Karpas-422 (cell line): ENCODE measurements at regions not wholly inside any gene's neighbourhood (a gene's known extent, or its start where the extent isn't known, plus 50 kb on each side); places are given as distances from the start of the nearest gene placed in this dataset.
"Not testable (repeated sequence)": the region's sequence is repeated elsewhere in the genome, so short reads cannot be mapped to it uniquely, and the experiment has no call there.

ENCODE experiments used
- DNase-seq: peaks from one replicate; pipeline ENCODE4 v3.0.0-alpha.2; 2015
- H2AFZ ChIP-seq: fragments of 200-600 bp; sonication (generic); 2 replicates; pipeline ENCODE4 v1.6.1; 2014; ENCODE audit warnings: antibody characterized with exemption, low read length, mixed read lengths
- H3K27ac ChIP-seq: fragments of 200-600 bp; sonication (generic); 2 replicates; pipeline ENCODE4 v1.5.1; 2014; ENCODE audit warnings: mild to moderate bottlenecking, low read length, moderate library complexity
- H3K27me3 ChIP-seq: fragments of 200-600 bp; sonication (generic); 2 replicates; pipeline ENCODE4 v1.6.1; 2014; ENCODE audit warnings: low read length, mixed read lengths
- H3K36me3 ChIP-seq: fragments of 200-600 bp; sonication (generic); 2 replicates; pipeline ENCODE4 v1.6.1; 2014; ENCODE audit warnings: low read length, mixed read lengths; ENCODE audit not compliant: insufficient read depth
- H3K4me1 ChIP-seq: fragments of 200-600 bp; sonication (generic); 2 replicates; pipeline ENCODE4 v1.6.1; 2014; ENCODE audit warnings: mild to moderate bottlenecking, low read length, mixed read lengths
- H3K4me2 ChIP-seq: fragments of 200-600 bp; sonication (generic); 2 replicates; pipeline ENCODE4 v1.6.1; 2014; ENCODE audit warnings: low read length, low read depth, mild to moderate bottlenecking; ENCODE audit not compliant: poor library complexity, severe bottlenecking
- H3K4me3 ChIP-seq: fragments of 200-600 bp; sonication (generic); 2 replicates; pipeline ENCODE4 v1.5.1; 2014; ENCODE audit warnings: mild to moderate bottlenecking, antibody characterized with exemption, low read length, mixed read lengths
- H3K79me2 ChIP-seq: fragments of 200-600 bp; sonication (generic); 2 replicates; pipeline ENCODE4 v1.6.1; 2014; ENCODE audit warnings: mild to moderate bottlenecking, low read length, mixed read lengths
- H3K9ac ChIP-seq: fragments of 200-600 bp; sonication (generic); 2 replicates; pipeline ENCODE4 v1.6.0; 2014; ENCODE audit warnings: low read length
- H3K9me2 ChIP-seq: fragments of 200-600 bp; sonication (generic), shearing (Covaris generic); replicated peaks from 2 replicates; pipeline ENCODE4 v1.6.0; 2014; ENCODE audit warnings: mild to moderate bottlenecking, low read length, moderate library complexity; ENCODE audit not compliant: insufficient read depth
- H3K9me3 ChIP-seq: fragments of 300-700, 200-600 bp; sonication (generic); 2 replicates; pipeline ENCODE4 v1.6.1; 2014; ENCODE audit warnings: low read length, mixed read lengths
- H4K20me1 ChIP-seq: fragments of 200-600 bp; sonication (generic); 2 replicates; pipeline ENCODE4 v1.6.1; 2014; ENCODE audit warnings: mild to moderate bottlenecking, antibody characterized with exemption, low read length, low read depth; ENCODE audit not compliant: insufficient read depth

DNA sequence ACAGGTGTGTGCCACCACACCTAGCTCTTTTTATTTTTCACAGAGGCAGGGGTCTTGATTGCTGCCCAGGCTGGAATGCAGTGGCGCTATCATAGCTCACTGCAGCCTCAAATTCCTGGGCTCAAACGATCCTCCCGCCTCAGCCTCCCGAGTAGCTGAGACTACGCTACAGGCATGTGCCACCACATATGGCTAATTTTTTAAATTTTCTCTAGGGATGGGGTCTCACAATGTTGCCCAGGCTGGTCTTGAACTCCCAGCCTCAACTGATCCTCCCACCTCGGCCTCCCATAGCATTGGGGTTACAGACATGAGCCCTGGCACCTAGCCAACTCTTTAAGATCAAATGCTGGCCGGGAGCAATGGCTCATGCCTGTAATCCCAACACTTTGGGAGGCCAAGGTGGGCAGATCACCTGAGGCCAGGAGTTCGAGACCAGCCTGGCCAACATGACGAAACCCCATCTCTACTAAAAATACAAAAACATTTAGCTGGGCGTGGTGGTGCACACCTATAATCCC, 50.6 kb upstream of the MYL10 start:
- H2AFZ ChIP-seq, H3K4me1 ChIP-seq, H3K36me3 ChIP-seq, H3K4me3 ChIP-seq, H3K27me3 ChIP-seq, H3K79me2 ChIP-seq, H3K9ac ChIP-seq, H3K9me3 ChIP-seq, DNase-seq, H3K4me2 ChIP-seq, H3K27ac ChIP-seq, H3K9me2 ChIP-seq, H4K20me1 ChIP-seq: not testable (repeated sequence)

DNA sequence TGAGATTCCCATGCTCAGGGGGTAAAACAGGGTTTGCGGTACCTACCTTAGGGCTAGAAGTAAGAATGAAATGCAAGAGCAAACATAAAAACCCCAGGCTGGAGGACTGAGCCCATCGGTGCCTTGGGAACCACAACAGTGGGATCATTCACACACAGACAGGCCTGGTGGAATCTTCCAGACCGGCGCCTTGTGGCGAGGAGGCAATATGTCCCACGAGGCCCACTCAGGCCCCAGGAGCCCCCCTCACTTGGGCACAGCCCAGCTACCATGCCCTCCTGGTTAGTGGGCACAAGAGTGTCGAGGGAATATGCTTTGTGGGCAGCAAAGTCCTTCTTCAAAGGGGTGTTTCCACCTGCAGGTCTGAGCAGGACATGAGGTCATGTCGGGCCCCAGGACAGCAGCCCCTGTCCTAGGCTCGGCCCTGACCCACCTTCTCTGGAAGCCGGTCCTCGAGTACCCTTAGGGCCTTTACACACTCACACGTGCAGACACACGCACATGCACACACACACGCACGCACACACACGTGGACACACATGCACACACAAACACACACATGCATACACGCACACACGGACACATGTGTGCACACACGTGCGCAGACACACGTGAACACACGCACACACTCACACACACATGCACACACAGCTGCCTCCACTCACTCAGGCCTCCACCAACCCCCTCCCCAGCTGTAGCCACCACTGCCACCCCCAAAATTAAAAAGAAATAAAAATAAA, 51.5 kb upstream of the MYL10 start:
- no peaks in the 10 kb centered on the region for H3K79me2 ChIP-seq
- no peak overlapping the region for H3K4me2 ChIP-seq
- no peak for DNase-seq
- H3K9me3 ChIP-seq: no peaks in the 10 kb centered on the region
- no peaks in the 10 kb centered on the region for H3K36me3 ChIP-seq
- no peak overlapping the region for H3K27ac ChIP-seq
- no peak overlapping the region for H3K9ac ChIP-seq
- H3K9me2 ChIP-seq: no peaks in the 10 kb centered on the region
- H3K4me3 ChIP-seq: no peak overlapping the region
- no peaks in the 10 kb centered on the region for H4K20me1 ChIP-seq
- no peaks in the 10 kb centered on the region for H3K27me3 ChIP-seq
- H3K4me1 ChIP-seq: 0 out of 2 replicates have a peak, but pooled peaks cover 2% of the 10 kb centered on the region
- no peak overlapping the region for H2AFZ ChIP-seq

DNA sequence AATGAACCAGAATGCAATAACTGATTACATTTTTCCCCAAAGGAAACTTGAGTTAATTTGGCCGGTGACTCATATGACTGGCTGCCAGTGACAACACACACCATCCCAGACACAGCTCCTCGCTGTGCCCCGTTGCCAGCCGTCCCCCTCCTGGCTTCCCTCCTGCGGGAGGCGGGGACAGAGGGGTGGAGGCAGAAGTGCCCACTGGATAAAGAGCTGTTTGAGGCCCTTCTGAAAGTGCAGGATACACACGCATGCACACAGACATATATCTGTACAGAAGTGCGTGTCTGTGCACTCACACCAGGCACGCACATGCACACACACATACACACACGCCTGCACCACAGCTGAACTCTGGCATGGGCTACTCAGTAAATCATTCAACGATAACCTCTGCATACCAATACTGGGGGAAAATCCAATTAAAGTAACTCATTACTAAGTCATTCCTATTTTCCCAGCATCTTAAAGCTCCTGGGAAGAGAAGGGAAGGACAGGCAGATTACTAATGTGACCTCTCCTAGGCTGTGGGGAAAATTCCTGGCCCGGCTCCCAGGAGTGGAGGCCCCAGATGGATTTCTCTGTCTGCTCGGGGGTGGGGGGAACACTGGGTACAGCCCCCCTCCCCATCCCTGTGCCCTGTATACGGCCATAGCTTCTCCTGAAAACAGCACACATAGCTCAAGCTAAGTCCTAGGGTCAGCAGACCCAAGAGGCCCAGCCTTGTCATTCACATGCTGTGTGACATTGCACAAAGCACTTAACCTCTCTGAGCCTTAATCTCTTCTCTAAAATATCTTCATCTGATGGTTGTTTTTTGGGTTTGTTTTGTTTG, 52.3 kb upstream of the MYL10 start:
- Histone ChIP-seq H3K4me1 (0 out of 2 replicates have a peak, but pooled peaks cover 2% of the 10 kb centered on the region), H4K20me1 (no peaks in the 10 kb centered on the region), H3K27me3 (no peaks in the 10 kb centered on the region), H2AFZ (no peak overlapping the region), H3K4me3 (no peak overlapping the region), H3K9me3 (no peaks in the 10 kb centered on the region), H3K27ac (no peak overlapping the region), H3K9me2 (no peaks in the 10 kb centered on the region), H3K79me2 (no peaks in the 10 kb centered on the region), H3K4me2 (no peak overlapping the region), H3K36me3 (no peaks in the 10 kb centered on the region), H3K9ac (no peak overlapping the region)
- no peak for DNase-seq

DNA sequence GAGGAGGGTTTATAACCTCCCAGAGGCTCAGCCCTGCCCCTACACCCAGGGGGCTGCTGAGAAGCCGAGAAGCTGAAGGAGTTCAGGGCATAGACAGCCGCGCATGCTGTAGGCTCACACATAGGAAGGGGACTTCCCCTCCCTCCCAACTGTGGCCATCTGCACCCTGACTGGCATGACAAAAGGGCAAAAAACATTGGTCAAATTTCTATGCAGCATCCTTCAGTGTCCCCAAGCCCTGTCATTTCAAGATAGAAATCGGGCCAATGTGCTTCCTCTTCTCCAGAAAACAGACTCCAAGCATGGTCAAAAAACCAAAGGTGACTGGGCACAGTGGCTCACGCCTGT, 55.9 kb upstream of the MYL10 start:
- no peaks in the 10 kb centered on the region for H3K27me3 ChIP-seq
- no peak overlapping the region for H3K4me3 ChIP-seq
- no peaks in the 10 kb centered on the region for H3K9me2 ChIP-seq
- H3K4me2 ChIP-seq: no peak overlapping the region
- H3K79me2 ChIP-seq: no peaks in the 10 kb centered on the region
- no peak overlapping the region for H3K27ac ChIP-seq
- H4K20me1 ChIP-seq: no peaks in the 10 kb centered on the region
- DNase-seq: no peak
- H3K4me1 ChIP-seq: peaks cover 13% of the 10 kb centered on the region
- H3K36me3 ChIP-seq: no peaks in the 10 kb centered on the region
- no peaks in the 10 kb centered on the region for H3K9me3 ChIP-seq
- H2AFZ ChIP-seq: no peak overlapping the region
- H3K9ac ChIP-seq: no peak overlapping the region

DNA sequence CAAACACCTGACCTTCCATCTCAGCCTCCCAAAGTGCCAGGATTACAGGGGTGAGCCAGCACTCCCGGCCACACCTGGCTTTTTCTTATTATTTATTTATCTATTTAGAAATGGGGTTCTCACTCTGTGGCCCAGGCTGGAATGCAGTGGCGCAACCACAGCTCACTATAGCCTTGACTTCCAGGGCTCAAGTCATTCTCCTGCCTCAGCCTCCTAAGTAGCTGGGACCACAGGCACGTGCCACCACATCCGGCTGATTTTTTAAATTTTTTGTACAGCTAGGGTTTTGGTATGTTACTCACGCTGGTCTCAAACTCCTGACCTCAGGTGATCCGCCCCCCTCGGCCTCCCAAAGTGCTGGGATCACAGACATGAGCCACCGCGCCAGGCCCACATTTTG, 56.9 kb upstream of the MYL10 start:
- H2AFZ ChIP-seq: no peak overlapping the region
- DNase-seq: no peak
- no peak overlapping the region for H3K4me2 ChIP-seq
- no peaks in the 10 kb centered on the region for H3K27me3 ChIP-seq
- no peaks in the 10 kb centered on the region for H3K9me2 ChIP-seq
- no peaks in the 10 kb centered on the region for H3K36me3 ChIP-seq
- no peak overlapping the region for H3K4me3 ChIP-seq
- no peaks in the 10 kb centered on the region for H4K20me1 ChIP-seq
- no peak overlapping the region for H3K27ac ChIP-seq
- no peak overlapping the region for H3K9ac ChIP-seq
- no peaks in the 10 kb centered on the region for H3K79me2 ChIP-seq
- no peaks in the 10 kb centered on the region for H3K9me3 ChIP-seq
- peaks cover 17% of the 10 kb centered on the region for H3K4me1 ChIP-seq

DNA sequence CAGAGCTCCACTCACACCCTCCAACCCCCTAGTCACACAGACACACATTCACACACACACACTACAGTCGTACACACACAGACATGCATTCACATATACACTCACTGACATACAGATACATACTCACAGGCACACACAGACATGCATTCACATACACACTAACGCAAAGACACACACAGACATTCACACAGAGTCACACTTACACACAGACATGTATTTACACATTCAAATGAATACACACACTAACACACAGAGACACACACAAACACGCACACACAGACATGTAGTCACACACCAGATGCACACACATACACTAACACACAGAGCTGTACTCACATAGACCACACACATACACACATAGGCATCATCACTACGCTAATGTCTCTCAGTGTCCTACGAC, 58.0 kb upstream of the MYL10 start:
- H3K27me3 ChIP-seq: no peaks in the 10 kb centered on the region
- H3K9ac ChIP-seq: no peak overlapping the region
- H3K4me1 ChIP-seq: peaks cover 17% of the 10 kb centered on the region
- H3K79me2 ChIP-seq: no peaks in the 10 kb centered on the region
- no peak overlapping the region for H3K4me2 ChIP-seq
- H3K36me3 ChIP-seq: no peaks in the 10 kb centered on the region
- DNase-seq: no peak
- H3K4me3 ChIP-seq: no peak overlapping the region
- no peaks in the 10 kb centered on the region for H3K9me3 ChIP-seq
- no peaks in the 10 kb centered on the region for H4K20me1 ChIP-seq
- no peak overlapping the region for H3K27ac ChIP-seq
- H2AFZ ChIP-seq: no peak overlapping the region
- H3K9me2 ChIP-seq: no peaks in the 10 kb centered on the region

DNA sequence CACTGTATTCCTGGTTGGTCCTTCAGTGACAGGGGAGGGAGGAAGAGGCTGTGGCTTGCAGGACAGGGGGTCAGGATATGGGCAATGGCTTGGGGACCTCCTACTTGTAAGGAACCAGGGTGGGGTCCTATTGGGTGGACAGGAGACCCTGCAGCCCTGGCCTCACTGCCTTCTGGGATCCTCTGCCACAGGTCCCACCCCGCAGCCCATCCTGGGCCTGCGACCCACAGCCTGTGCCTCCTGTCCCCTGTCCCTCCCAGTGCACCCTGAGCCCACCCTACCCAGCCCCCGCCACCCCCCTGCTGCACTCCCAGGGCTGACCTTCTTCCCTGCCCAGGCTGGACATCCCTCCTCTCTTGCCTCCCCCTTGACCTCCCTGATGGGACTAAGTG, 58.7 kb upstream of the MYL10 start:
- H3K9ac ChIP-seq: peak overlapping the region; percentile 75
- peak overlapping the region; percentile 69 for H3K4me2 ChIP-seq
- H3K4me1 ChIP-seq: peaks cover 17% of the 10 kb centered on the region
- no peak for DNase-seq
- no peaks in the 10 kb centered on the region for H3K79me2 ChIP-seq
- peak overlapping the region; percentile 99 for H2AFZ ChIP-seq
- no peaks in the 10 kb centered on the region for H3K36me3 ChIP-seq
- H4K20me1 ChIP-seq: no peaks in the 10 kb centered on the region
- H3K27me3 ChIP-seq: no peaks in the 10 kb centered on the region
- no peaks in the 10 kb centered on the region for H3K9me2 ChIP-seq
- H3K27ac ChIP-seq: no peak overlapping the region
- peak overlapping the region; percentile 48; the same call in 1 of the 2 replicates for H3K4me3 ChIP-seq
- no peaks in the 10 kb centered on the region for H3K9me3 ChIP-seq

DNA sequence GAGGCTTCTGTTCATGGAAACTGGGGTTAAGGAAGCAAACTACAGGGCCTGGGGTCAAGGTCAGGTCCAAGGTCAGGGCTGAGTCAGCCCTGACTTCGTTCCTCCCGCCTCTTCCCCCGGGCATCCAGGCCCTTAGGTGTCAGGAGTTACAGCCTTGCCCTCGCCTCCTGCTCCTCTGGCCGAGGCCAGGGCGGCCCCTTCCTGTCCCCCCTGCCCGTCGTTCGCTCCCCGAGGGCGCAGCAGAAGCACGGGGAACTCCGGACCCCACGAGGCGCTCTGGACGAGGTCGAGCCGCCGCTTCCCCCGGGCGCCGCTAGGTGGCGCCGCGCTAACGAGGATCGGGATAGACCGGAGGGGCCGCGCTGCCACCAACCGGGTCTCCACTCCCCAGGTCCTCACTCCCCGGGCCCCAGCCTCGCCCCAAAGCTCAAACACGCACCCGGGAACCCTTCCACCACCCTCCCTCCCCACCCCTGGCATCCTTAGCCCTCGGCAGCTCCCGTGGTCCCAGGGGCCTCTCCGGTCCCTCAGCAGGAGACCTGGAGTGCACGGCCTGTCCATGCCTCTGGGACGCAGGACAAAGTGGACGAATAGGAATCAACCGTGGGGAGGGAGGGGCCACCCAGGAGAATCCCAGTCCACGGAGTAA, 59.2 kb upstream of the MYL10 start:
- H4K20me1 ChIP-seq: no peaks in the 10 kb centered on the region
- H3K27ac ChIP-seq: no peak overlapping the region
- no peaks in the 10 kb centered on the region for H3K9me2 ChIP-seq
- peak overlapping the region; percentile 69 for H3K4me2 ChIP-seq
- H3K27me3 ChIP-seq: no peaks in the 10 kb centered on the region
- H3K4me3 ChIP-seq: peak overlapping the region; percentile 48; the same call in 1 of the 2 replicates
- H3K36me3 ChIP-seq: no peaks in the 10 kb centered on the region
- H3K9ac ChIP-seq: peak overlapping the region; percentile 75
- peak overlapping the region; percentile 99 for H2AFZ ChIP-seq
- DNase-seq: peak; percentile 94
- no peaks in the 10 kb centered on the region for H3K79me2 ChIP-seq
- peaks cover 17% of the 10 kb centered on the region for H3K4me1 ChIP-seq
- no peaks in the 10 kb centered on the region for H3K9me3 ChIP-seq
